Right lobe of liver (tissue), 6 donors: ENCODE measurements at regions not wholly inside any gene's neighbourhood (a gene's known extent, or its start where the extent isn't known, plus 50 kb on each side); places are given as distances from the start of the nearest gene placed in this dataset.
"Not testable (repeated sequence)": the region's sequence is repeated elsewhere in the genome, so short reads cannot be mapped to it uniquely, and the experiment has no call there.

ENCODE experiments used
- ATAC-seq, 4 donors: fragments of 200-7000 bp; cut with Tn5 transposase; one replicate each; pipeline ENCODE4 v1.9.1; 2020; ENCODE audit warnings: mild to moderate bottlenecking in 4 of 4, moderate library complexity in 4 of 4
- DNase-seq, 3 donors: peaks; one replicate each; pipeline ENCODE4 v3.0.0-alpha.2; 2020
- H3K27ac ChIP-seq, 3 donors: fragments of 200-600 bp; one replicate each; pipeline ENCODE4 v1.8.0; 2022
- H3K27me3 ChIP-seq, 2 donors: fragments of 200-600 bp; one replicate each; pipeline ENCODE4 v1.8.0; 2022
- H3K36me3 ChIP-seq, 4 donors: fragments of 200-600 bp; sonication (generic) in 1 of 4; one replicate each; pipeline versions ENCODE4 v1.5.1 to v1.8.0; 2017 to 2022; ENCODE audit warnings: control low read depth in 1 of 4
- H3K4me1 ChIP-seq, 4 donors: fragments of 200-600 bp; sonication (generic) in 1 of 4; one replicate each; pipeline versions ENCODE4 v1.5.1 to v1.8.0; 2017 to 2022; ENCODE audit warnings: control low read depth in 1 of 4
- H3K4me3 ChIP-seq, 3 donors: fragments of 200-600 bp; one replicate each; pipeline ENCODE4 v1.8.0; 2022
- H3K9me3 ChIP-seq, 4 donors: fragments of 200-600 bp; sonication (generic) in 1 of 4; one replicate each; pipeline versions ENCODE4 v1.5.1 to v1.8.0; 2017 to 2022; ENCODE audit warnings: control low read depth in 1 of 4
- POLR2A ChIP-seq: fragments of 450-650 bp; IDR thresholded peaks from one replicate; pipeline ENCODE4 v1.6.1; 2017; ENCODE audit warnings: antibody characterized with exemption, mild to moderate bottlenecking
- WGBS: methylation state at CpG from one replicate; pipeline ENCODE4 v1.1.6; 2018; ENCODE audit warnings: low coverage, low lambda C conversion rate; ENCODE audit not compliant: insufficient coverage; ENCODE audit errors: missing lambda C conversion rate; 5-methylcytosine and 5-hydroxymethylcytosine counted together
- intact Hi-C, 2 donors: fragments of 100-400 bp; cut with DNase I; formaldehyde crosslinking; loops; one replicate each; pipeline versions ENCODE4 v1.11.2 to v1.14.1; 2022
- TF ChIP-seq, protein P1 (sequence below), 4 donors: fragments of 200-600 bp in 3 of 4; fragments of 450-650 bp in 1 of 4; IDR thresholded peaks; one replicate each; pipeline versions ENCODE4 v1.5.1 to v1.8.0; 2016 to 2022; ENCODE audit warnings: antibody characterized with exemption in 4 of 4, mild to moderate bottlenecking in 2 of 4
- donor health status: DM: no; HTN: yes; CAD: no.
- donor health status: DM: no; HTN: no; CAD: no.
- donor health status: DM: no; HTN: no; CAD: no.
- donor health status: DM: no; HTN: yes; CAD: no.
- donor health status: DM: no; HTN: yes; CAD: no.

- Histone ChIP-seq H3K4me3 (no peak overlapping the region), H3K27ac (no peak overlapping the region), H3K36me3 (no peaks in the 10 kb centered on the region), H3K27me3 (no peaks in the 10 kb centered on the region), H3K4me1 (no peaks in the 10 kb centered on the region), H3K9me3 (no peaks in the 10 kb centered on the region)
- TF ChIP-seq POLR2A: no peak
- TF ChIP-seq, protein P1, sequence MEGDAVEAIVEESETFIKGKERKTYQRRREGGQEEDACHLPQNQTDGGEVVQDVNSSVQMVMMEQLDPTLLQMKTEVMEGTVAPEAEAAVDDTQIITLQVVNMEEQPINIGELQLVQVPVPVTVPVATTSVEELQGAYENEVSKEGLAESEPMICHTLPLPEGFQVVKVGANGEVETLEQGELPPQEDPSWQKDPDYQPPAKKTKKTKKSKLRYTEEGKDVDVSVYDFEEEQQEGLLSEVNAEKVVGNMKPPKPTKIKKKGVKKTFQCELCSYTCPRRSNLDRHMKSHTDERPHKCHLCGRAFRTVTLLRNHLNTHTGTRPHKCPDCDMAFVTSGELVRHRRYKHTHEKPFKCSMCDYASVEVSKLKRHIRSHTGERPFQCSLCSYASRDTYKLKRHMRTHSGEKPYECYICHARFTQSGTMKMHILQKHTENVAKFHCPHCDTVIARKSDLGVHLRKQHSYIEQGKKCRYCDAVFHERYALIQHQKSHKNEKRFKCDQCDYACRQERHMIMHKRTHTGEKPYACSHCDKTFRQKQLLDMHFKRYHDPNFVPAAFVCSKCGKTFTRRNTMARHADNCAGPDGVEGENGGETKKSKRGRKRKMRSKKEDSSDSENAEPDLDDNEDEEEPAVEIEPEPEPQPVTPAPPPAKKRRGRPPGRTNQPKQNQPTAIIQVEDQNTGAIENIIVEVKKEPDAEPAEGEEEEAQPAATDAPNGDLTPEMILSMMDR (IDR thresholded peaks at IDR 0.05): no peak
- intact Hi-C loops: no loop called here
- ATAC-seq: no peak
- 29% methylated on average over 1 of the region's 5 CpGs for WGBS
- DNase-seq: no peak
These were observed 244.6 kb upstream of the SFSWAP start for GRCh38 chr12:131466306-131466705.

DNA sequence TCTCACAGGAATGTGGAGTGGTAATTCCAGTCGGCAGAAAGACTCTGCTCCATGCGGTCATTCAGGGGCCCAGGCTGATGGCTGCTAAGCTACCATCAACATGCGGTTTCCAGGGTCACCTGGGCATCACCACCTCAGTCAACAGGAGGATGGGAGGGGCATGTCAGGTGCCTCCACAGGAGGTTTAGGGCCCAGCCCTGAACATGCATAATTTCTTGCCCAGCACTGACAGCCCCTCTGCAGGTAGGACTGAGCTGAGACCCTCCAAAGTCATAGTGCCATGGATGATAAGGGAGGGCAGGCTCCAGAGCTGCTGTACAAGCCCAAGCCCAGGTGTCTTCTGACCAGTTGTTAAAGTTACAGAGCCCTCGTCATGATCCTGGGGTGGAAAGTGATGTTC, 244.0 kb upstream of the SFSWAP start:
- no peak for ATAC-seq
- Histone ChIP-seq H3K36me3 (no peaks in the 10 kb centered on the region), H3K9me3 (no peaks in the 10 kb centered on the region), H3K27ac (no peak overlapping the region), H3K4me1 (no peaks in the 10 kb centered on the region), H3K4me3 (no peak overlapping the region), H3K27me3 (no peaks in the 10 kb centered on the region)
- no peak for DNase-seq
- WGBS: 75% methylated on average over 2 of the region's 4 CpGs
- intact Hi-C loops: no loop called here
- TF ChIP-seq, protein P1 (IDR thresholded peaks at IDR 0.05): no peak
- no peak for TF ChIP-seq POLR2A

DNA sequence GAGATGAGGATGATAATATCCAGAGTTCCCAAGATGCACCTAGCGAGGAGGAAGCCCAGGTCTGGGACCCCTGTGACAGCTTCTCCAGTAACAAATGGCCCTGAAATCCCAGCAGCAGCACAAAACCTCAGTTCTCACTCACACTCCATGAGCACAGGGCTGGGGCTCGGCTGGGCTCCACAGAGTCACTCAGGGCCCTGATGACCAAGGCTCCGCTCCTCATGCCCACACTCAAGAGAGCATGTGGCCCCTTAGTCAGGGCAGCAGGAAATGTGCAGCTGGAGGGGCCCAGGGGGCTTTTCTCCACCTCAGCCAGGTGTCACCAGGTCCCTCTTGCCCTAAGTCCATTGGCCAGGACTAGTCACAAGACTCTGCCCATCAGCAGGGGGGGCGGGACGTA, 242.7 kb upstream of the SFSWAP start:
- Histone ChIP-seq H3K9me3 (no peaks in the 10 kb centered on the region), H3K4me3 (no peak overlapping the region), H3K27ac (no peak overlapping the region), H3K36me3 (no peaks in the 10 kb centered on the region), H3K4me1 (no peaks in the 10 kb centered on the region), H3K27me3 (no peaks in the 10 kb centered on the region)
- TF ChIP-seq POLR2A: no peak
- TF ChIP-seq, protein P1 (IDR thresholded peaks at IDR 0.05): no peak
- 33% methylated on average over 1 of the region's 5 CpGs for WGBS
- ATAC-seq (no peak), DNase-seq (no peak)
- intact Hi-C loops: no loop called here

- H3K4me1 ChIP-seq, H3K9me3 ChIP-seq, H3K27me3 ChIP-seq, ATAC-seq, H3K36me3 ChIP-seq, DNase-seq, intact Hi-C loops, H3K27ac ChIP-seq, H3K4me3 ChIP-seq: not testable (repeated sequence)
- WGBS: 46% methylated on average over 2 of the region's 10 CpGs
These were observed 240.9 kb upstream of the SFSWAP start for GRCh38 chr12:131469945-131470344.

GRCh38 chr12:131471271-131471905, 239.5 kb upstream of the SFSWAP start:
- intact Hi-C loops: no loop called here
- Histone ChIP-seq H3K4me1 (no peaks in the 10 kb centered on the region), H3K36me3 (no peaks in the 10 kb centered on the region), H3K4me3 (no peak overlapping the region), H3K27me3 (no peaks in the 10 kb centered on the region), H3K27ac (no peak overlapping the region), H3K9me3 (no peaks in the 10 kb centered on the region)
- TF ChIP-seq POLR2A: no peak
- ATAC-seq (peak in 1 of 4 donors; percentile 16), DNase-seq (no peak)
- 22% methylated on average over 8 of the region's 20 CpGs for WGBS
